ENCODE measurements at regions not wholly inside any gene's neighbourhood (a gene's known extent, or its start where the extent isn't known, plus 50 kb on each side); places are given as distances from the start of the nearest gene placed in this dataset.

DNA sequence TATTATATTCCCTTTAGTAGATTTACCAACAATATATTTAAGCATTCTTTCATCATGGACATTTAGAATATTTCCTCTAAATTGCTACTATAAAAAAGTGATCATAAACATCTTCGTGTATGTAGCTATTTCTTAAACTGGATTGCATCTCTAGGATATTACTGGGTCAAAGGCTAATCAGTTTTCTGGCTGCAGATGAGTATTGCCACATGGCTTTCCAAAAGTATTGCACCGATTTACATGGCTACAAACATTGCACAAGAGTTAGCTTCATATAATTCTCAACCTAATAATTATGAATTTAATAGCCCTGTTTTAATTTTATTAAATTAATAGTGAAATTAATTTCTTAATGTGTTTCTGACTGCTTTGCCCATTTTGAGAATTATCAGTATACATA, 183.4 kb downstream of the DMRT2 start:
- TF ChIP-seq, protein P1, sequence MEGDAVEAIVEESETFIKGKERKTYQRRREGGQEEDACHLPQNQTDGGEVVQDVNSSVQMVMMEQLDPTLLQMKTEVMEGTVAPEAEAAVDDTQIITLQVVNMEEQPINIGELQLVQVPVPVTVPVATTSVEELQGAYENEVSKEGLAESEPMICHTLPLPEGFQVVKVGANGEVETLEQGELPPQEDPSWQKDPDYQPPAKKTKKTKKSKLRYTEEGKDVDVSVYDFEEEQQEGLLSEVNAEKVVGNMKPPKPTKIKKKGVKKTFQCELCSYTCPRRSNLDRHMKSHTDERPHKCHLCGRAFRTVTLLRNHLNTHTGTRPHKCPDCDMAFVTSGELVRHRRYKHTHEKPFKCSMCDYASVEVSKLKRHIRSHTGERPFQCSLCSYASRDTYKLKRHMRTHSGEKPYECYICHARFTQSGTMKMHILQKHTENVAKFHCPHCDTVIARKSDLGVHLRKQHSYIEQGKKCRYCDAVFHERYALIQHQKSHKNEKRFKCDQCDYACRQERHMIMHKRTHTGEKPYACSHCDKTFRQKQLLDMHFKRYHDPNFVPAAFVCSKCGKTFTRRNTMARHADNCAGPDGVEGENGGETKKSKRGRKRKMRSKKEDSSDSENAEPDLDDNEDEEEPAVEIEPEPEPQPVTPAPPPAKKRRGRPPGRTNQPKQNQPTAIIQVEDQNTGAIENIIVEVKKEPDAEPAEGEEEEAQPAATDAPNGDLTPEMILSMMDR (IDR thresholded peaks at IDR 0.05; ENCODE audit: poor library complexity, severe bottlenecking), result no peak
- no peak for TF ChIP-seq POLR2AphosphoS5 (IDR thresholded peaks at IDR 0.05)
- TF ChIP-seq TAF1 (IDR thresholded peaks at IDR 0.05; ENCODE audit: low read depth), result no peak
- TF ChIP-seq, protein P2, sequence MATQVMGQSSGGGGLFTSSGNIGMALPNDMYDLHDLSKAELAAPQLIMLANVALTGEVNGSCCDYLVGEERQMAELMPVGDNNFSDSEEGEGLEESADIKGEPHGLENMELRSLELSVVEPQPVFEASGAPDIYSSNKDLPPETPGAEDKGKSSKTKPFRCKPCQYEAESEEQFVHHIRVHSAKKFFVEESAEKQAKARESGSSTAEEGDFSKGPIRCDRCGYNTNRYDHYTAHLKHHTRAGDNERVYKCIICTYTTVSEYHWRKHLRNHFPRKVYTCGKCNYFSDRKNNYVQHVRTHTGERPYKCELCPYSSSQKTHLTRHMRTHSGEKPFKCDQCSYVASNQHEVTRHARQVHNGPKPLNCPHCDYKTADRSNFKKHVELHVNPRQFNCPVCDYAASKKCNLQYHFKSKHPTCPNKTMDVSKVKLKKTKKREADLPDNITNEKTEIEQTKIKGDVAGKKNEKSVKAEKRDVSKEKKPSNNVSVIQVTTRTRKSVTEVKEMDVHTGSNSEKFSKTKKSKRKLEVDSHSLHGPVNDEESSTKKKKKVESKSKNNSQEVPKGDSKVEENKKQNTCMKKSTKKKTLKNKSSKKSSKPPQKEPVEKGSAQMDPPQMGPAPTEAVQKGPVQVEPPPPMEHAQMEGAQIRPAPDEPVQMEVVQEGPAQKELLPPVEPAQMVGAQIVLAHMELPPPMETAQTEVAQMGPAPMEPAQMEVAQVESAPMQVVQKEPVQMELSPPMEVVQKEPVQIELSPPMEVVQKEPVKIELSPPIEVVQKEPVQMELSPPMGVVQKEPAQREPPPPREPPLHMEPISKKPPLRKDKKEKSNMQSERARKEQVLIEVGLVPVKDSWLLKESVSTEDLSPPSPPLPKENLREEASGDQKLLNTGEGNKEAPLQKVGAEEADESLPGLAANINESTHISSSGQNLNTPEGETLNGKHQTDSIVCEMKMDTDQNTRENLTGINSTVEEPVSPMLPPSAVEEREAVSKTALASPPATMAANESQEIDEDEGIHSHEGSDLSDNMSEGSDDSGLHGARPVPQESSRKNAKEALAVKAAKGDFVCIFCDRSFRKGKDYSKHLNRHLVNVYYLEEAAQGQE (IDR thresholded peaks at IDR 0.05; ENCODE audit: borderline replicate concordance), result no peak
- TF ChIP-seq EZH2 (IDR thresholded peaks at IDR 0.05; ENCODE audit: borderline replicate concordance, insufficient read depth, low read length, poor library complexity, severe bottlenecking), result no peak
- no peak for TF ChIP-seq EP300 (conservative IDR thresholded peaks at IDR 0.05; ENCODE audit: poor library complexity, severe bottlenecking)
- no peak for TF ChIP-seq RAD21 (conservative IDR thresholded peaks at IDR 0.05)
- no peak for TF ChIP-seq SMC3 (conservative IDR thresholded peaks at IDR 0.05; ENCODE audit: poor library complexity)
- no peak for TF ChIP-seq MXI1 (conservative IDR thresholded peaks at IDR 0.05; ENCODE audit: poor library complexity, severe bottlenecking)

Measured in neural cell (in vitro differentiated cells).